ENCODE measurements at regions not wholly inside any gene's neighbourhood (a gene's known extent, or its start where the extent isn't known, plus 50 kb on each side); places are given as distances from the start of the nearest gene placed in this dataset.

- TF ChIP-seq, protein P1, sequence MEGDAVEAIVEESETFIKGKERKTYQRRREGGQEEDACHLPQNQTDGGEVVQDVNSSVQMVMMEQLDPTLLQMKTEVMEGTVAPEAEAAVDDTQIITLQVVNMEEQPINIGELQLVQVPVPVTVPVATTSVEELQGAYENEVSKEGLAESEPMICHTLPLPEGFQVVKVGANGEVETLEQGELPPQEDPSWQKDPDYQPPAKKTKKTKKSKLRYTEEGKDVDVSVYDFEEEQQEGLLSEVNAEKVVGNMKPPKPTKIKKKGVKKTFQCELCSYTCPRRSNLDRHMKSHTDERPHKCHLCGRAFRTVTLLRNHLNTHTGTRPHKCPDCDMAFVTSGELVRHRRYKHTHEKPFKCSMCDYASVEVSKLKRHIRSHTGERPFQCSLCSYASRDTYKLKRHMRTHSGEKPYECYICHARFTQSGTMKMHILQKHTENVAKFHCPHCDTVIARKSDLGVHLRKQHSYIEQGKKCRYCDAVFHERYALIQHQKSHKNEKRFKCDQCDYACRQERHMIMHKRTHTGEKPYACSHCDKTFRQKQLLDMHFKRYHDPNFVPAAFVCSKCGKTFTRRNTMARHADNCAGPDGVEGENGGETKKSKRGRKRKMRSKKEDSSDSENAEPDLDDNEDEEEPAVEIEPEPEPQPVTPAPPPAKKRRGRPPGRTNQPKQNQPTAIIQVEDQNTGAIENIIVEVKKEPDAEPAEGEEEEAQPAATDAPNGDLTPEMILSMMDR (IDR thresholded peaks at IDR 0.05; ENCODE audit: low read depth, low read length), result no peak
- no peak for TF ChIP-seq POLR2A (IDR thresholded peaks at IDR 0.05; ENCODE audit: extremely low read depth, insufficient read length)
These were observed 221.6 kb upstream of the SLC30A5 start for GRCh38 chr5:68872088-68872839.
